ENCODE measurements at regions not wholly inside any gene's neighbourhood (a gene's known extent, or its start where the extent isn't known, plus 50 kb on each side); places are given as distances from the start of the nearest gene placed in this dataset.
"Not testable (repeated sequence)": the region's sequence is repeated elsewhere in the genome, so short reads cannot be mapped to it uniquely, and the experiment has no call there.

DNA sequence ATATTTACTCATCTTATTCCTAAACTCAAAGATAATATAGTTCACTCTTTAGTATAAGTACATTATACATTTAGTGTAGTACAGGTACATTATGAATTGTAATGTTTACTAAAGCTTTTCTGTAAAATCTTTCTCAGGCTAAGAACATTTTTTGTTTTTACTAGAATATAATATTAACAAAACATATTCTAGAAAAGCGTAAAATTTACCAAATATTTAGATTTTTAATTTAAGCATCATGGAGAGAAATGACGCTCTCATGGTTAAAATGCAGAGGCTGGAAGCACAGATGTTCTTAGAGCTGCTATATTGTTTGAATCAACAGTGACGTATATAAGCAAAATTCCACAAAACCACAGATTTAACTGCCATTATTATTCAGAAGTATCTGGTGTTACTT lies 54.7 kb upstream of the NBPF15 start:
- POLR2A ChIA-PET; H3K9me3 Mint-ChIP-seq; H3K27ac Mint-ChIP-seq; H3K36me3 Mint-ChIP-seq; H3K4me1 Mint-ChIP-seq; DNase-seq (ENCODE audit: low spot score); H3K27me3 Mint-ChIP-seq (ENCODE audit: low read depth); ATAC-seq; CTCF ChIA-PET; H3K4me3 Mint-ChIP-seq: not testable (repeated sequence)

DNA sequence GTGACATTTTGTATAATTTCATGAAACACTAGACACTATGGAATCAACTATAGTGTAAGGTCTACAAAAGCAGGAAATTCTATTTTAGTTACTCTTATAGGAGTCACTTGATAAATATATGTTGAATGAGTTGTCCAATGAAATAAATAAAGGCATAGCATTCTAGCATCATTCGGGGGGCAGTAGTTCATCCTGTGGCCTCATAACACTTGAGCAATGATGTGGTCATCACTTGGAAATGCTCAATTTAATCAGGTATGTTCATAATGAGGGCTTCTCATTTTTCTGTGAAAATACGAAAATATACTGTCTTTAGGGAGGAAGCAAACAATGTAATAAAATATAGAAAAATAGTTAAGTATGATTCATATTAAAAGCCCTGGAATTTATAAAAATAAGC lies 55.4 kb upstream of the NBPF15 start:
- H3K36me3 Mint-ChIP-seq; DNase-seq (ENCODE audit: low spot score); H3K27me3 Mint-ChIP-seq (ENCODE audit: low read depth); CTCF ChIA-PET; H3K27ac Mint-ChIP-seq; H3K4me3 Mint-ChIP-seq; H3K4me1 Mint-ChIP-seq; POLR2A ChIA-PET; H3K9me3 Mint-ChIP-seq; ATAC-seq: not testable (repeated sequence)

DNA sequence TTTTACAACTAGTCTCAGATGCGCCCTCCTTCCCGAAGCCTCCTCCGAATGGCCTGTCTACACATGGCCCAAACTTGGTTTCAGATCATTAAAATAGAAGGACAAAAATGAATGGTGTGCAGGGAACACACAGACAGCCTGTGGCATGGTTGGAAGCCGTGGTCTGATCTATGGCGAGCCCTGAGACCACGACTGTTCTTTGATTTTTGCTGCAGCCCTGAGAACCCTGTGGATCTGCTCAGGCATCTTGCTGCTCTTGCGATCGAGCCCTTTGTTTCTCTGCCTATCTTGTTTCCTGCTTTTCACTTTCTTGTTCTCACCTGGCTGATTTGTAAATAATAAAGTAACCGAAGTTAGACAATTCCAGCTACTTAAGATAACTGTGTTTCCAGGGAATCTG lies 57.0 kb upstream of the NBPF15 start:
- H3K9me3 Mint-ChIP-seq; H3K36me3 Mint-ChIP-seq; H3K4me3 Mint-ChIP-seq; H3K27me3 Mint-ChIP-seq (ENCODE audit: low read depth); ATAC-seq; POLR2A ChIA-PET; H3K4me1 Mint-ChIP-seq; DNase-seq (ENCODE audit: low spot score); H3K27ac Mint-ChIP-seq; CTCF ChIA-PET: not testable (repeated sequence)

DNA sequence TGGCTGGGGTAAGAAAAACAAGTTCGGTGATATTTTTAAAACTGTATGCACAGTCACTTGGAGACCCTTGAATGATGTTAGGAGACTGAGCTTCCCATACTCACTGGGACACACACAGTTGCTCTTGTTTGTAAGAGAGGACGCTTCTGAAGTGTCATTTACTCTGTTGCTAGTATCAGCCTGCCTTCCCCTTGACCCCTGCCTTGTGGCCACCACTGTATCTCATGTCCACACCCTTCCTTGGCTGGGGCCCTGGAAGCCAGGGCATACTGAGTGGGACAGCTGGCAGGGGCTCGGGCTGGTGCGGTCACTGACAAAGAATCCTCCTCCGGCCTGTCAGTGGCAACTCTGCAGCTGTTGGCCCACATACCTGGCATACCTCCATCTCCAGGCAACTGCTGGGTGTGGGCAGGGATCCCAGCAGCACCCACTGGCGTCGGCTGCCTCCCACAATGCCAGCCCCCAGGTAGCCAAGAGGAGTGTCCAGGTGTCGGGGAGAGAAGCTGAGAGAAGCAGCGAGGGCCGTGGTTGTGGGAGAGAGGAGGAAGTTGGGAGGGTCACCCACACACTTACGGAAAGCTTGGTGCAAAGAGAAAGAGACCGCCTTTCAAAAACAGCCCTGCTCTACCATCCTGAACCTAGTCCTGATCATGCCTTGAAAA lies 58.2 kb upstream of the NBPF15 start:
- DNase-seq (ENCODE audit: low spot score); ATAC-seq; H3K4me3 Mint-ChIP-seq; H3K9me3 Mint-ChIP-seq; CTCF ChIA-PET; POLR2A ChIA-PET; H3K27ac Mint-ChIP-seq; H3K36me3 Mint-ChIP-seq; H3K27me3 Mint-ChIP-seq (ENCODE audit: low read depth); H3K4me1 Mint-ChIP-seq: not testable (repeated sequence)

DNA sequence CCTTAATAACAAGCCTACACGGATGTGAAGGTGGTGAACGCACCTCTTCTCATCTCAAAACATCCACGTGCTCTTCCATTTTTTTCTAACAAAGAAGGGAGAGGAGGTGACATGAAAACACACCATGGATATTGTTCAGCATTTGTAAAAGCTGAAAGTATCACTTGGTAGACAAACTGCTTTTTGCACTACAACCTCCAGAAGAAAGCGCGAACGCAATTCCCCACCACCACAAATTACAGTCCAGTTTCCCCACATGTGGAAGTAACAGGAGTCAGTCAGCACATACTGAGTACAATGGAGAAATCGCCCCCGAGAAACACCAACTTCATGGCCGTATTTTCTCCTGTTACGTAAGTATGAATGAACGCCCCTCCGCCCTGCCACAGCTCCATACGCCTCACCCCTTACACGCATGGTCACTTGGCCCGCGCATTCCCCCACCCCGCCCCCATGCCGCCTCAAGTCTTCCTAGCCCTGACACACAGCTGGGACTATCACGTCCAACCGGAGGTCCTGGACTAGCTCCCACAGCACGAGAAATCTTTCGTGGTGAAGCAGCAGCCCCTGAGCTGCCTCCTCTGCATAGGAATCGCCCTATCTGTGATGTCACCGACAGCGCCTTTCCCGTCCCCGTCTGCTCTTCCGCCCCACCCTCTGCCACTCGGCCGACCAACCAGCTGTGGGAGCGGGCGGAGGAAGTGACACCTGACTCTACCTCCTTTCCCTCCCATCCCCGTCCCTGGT lies 62.4 kb upstream of the NBPF15 start:
- H3K9me3 Mint-ChIP-seq; H3K4me1 Mint-ChIP-seq; CTCF ChIA-PET; H3K36me3 Mint-ChIP-seq; H3K27me3 Mint-ChIP-seq (ENCODE audit: low read depth): not testable (repeated sequence)
- ATAC-seq: peak; percentile 93
- Mint-ChIP-seq H3K27ac (peak overlapping the region; percentile 100), H3K4me3 (peak overlapping the region; percentile 65)
- POLR2A ChIA-PET: interaction anchor here (0.7 to 1.2 kb wide), 3 partner anchors 22 to 28 kb away, joined by 3 to 4 read pairs (median 3); no protein-coding TSS in a partner anchor
- DNase-seq (ENCODE audit: low spot score): peak; percentile 79
- TF ChIP-seq, protein P1, sequence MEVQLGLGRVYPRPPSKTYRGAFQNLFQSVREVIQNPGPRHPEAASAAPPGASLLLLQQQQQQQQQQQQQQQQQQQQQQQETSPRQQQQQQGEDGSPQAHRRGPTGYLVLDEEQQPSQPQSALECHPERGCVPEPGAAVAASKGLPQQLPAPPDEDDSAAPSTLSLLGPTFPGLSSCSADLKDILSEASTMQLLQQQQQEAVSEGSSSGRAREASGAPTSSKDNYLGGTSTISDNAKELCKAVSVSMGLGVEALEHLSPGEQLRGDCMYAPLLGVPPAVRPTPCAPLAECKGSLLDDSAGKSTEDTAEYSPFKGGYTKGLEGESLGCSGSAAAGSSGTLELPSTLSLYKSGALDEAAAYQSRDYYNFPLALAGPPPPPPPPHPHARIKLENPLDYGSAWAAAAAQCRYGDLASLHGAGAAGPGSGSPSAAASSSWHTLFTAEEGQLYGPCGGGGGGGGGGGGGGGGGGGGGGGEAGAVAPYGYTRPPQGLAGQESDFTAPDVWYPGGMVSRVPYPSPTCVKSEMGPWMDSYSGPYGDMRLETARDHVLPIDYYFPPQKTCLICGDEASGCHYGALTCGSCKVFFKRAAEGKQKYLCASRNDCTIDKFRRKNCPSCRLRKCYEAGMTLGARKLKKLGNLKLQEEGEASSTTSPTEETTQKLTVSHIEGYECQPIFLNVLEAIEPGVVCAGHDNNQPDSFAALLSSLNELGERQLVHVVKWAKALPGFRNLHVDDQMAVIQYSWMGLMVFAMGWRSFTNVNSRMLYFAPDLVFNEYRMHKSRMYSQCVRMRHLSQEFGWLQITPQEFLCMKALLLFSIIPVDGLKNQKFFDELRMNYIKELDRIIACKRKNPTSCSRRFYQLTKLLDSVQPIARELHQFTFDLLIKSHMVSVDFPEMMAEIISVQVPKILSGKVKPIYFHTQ (CRISPR knock-in tag; IDR thresholded peaks at IDR 0.05): peak; percentile 92
- TF ChIP-seq NFATC4 (CRISPR knock-in tag; IDR thresholded peaks at IDR 0.05) (peak; percentile 93), FOXK1 (CRISPR knock-in tag; IDR thresholded peaks at IDR 0.05) (0 out of 2 replicates have a peak, but pooled peaks have one; percentile 34), EMX1 (CRISPR knock-in tag; IDR thresholded peaks at IDR 0.05) (0 out of 2 replicates have a peak, but pooled peaks have one; percentile 78), ZNF671 (CRISPR knock-in tag; IDR thresholded peaks at IDR 0.05) (peak; percentile 39; the same call in 1 of the 2 replicates), ZNF416 (CRISPR knock-in tag; IDR thresholded peaks at IDR 0.05) (peak; percentile 91)
- TF ChIP-seq, protein P2, sequence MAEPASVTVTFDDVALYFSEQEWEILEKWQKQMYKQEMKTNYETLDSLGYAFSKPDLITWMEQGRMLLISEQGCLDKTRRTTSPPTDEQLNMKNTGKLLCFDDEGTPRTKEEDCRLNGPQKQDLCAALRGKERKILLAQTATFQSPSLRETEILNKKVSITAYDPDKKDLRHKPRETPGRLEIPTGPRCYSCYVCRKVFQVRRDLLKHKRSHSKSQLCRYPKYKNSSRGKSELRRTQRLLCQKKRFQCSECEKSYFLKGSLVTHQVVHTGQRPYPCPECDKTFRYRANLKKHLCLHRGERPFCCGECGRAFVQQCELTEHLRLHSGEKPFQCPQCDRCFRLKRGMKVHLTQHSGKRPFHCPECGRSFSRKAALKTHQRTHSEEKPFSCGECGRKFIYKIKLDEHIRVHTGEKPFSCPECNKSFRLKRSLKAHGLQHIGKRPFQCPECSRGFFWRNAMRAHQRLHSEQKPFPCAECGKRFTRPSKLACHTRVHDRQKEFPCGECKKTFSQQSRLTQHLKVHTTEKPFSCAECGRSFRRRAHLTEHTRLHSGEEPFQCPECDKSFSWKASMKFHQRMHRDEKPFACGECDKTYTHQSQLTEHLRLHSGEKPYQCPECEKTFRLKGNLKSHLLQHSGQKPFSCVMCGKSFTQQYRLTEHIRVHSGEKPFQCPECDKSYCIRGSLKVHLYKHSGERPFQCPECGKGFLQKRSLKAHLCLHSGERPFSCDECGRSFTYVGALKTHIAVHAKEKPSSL (CRISPR knock-in tag; conservative IDR thresholded peaks at IDR 0.05): 0 out of 2 replicates have a peak, but pooled peaks have one; percentile 36
- TF ChIP-seq, protein P3, sequence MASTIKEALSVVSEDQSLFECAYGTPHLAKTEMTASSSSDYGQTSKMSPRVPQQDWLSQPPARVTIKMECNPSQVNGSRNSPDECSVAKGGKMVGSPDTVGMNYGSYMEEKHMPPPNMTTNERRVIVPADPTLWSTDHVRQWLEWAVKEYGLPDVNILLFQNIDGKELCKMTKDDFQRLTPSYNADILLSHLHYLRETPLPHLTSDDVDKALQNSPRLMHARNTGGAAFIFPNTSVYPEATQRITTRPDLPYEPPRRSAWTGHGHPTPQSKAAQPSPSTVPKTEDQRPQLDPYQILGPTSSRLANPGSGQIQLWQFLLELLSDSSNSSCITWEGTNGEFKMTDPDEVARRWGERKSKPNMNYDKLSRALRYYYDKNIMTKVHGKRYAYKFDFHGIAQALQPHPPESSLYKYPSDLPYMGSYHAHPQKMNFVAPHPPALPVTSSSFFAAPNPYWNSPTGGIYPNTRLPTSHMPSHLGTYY (CRISPR knock-in tag; IDR thresholded peaks at IDR 0.05): 0 out of 2 replicates have a peak, but pooled peaks have one; percentile 40
- TF ChIP-seq, protein P4, sequence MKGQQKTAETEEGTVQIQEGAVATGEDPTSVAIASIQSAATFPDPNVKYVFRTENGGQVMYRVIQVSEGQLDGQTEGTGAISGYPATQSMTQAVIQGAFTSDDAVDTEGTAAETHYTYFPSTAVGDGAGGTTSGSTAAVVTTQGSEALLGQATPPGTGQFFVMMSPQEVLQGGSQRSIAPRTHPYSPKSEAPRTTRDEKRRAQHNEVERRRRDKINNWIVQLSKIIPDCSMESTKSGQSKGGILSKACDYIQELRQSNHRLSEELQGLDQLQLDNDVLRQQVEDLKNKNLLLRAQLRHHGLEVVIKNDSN (CRISPR knock-in tag; IDR thresholded peaks at IDR 0.05): 0 out of 2 replicates have a peak, but pooled peaks have one; percentile 21
- TF ChIP-seq, protein P5, sequence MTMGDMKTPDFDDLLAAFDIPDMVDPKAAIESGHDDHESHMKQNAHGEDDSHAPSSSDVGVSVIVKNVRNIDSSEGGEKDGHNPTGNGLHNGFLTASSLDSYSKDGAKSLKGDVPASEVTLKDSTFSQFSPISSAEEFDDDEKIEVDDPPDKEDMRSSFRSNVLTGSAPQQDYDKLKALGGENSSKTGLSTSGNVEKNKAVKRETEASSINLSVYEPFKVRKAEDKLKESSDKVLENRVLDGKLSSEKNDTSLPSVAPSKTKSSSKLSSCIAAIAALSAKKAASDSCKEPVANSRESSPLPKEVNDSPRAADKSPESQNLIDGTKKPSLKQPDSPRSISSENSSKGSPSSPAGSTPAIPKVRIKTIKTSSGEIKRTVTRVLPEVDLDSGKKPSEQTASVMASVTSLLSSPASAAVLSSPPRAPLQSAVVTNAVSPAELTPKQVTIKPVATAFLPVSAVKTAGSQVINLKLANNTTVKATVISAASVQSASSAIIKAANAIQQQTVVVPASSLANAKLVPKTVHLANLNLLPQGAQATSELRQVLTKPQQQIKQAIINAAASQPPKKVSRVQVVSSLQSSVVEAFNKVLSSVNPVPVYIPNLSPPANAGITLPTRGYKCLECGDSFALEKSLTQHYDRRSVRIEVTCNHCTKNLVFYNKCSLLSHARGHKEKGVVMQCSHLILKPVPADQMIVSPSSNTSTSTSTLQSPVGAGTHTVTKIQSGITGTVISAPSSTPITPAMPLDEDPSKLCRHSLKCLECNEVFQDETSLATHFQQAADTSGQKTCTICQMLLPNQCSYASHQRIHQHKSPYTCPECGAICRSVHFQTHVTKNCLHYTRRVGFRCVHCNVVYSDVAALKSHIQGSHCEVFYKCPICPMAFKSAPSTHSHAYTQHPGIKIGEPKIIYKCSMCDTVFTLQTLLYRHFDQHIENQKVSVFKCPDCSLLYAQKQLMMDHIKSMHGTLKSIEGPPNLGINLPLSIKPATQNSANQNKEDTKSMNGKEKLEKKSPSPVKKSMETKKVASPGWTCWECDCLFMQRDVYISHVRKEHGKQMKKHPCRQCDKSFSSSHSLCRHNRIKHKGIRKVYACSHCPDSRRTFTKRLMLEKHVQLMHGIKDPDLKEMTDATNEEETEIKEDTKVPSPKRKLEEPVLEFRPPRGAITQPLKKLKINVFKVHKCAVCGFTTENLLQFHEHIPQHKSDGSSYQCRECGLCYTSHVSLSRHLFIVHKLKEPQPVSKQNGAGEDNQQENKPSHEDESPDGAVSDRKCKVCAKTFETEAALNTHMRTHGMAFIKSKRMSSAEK (CRISPR knock-in tag; IDR thresholded peaks at IDR 0.05; ENCODE audit: borderline replicate concordance): peak; percentile 72; the same call in 1 of the 2 replicates

Measured in WTC11 (cell line).